Left renal cortex interstitium (tissue), 4 donors: ENCODE measurements at regions not wholly inside any gene's neighbourhood (a gene's known extent, or its start where the extent isn't known, plus 50 kb on each side); places are given as distances from the start of the nearest gene placed in this dataset.

Experiments used
- DNase-seq, 4 donors: peaks; one replicate each; pipeline ENCODE4 v3.0.0-alpha.2; 2013; ENCODE audit warnings: low read depth in 4 of 4, low spot score in 2 of 4, missing footprints in 1 of 4

DNA sequence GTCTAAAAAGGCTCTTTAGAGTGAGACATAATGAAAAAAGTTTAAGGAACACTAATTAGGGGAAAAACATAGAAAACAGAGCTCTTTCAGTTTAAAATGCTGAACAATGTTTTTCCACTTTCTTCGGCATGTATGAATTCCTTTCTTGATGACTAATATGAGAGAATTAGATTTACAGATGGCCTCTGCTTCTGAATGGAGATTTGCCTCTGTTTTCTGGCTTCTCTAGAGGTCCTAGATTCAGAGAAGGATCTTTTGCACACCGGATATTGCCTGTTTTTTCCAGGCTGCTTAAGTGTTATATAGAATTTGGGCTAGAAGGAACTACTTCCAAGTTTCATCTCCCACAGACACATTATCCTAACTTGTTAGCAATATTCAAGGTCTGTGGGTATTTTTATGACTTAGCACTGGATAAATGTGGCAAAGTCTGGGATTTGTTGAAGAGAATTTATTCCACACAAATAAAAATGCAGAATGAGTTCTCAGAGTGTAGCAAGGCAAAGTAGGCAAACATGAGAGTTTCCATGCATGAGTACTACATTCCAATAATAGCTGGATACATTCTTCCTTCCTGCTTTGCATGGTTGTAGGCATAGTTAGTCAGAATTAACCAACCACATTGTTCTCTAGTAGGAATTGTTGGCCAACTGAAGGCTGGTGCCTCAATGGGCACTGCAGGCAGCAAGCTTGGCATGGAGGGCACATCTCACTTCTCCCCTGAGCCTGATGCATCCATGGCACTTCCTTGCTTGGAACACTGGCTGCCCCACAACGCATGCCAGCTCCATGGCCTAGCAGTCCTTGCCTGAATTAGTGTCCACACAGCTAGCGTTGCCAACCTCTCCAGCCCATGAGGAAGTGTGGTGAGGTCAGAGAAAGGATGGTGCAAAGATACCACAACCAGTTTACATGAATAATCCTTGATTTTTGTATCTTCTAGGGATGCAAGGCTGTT, 224.2 kb downstream of the CLIC5 start:
- no peak for DNase-seq

GRCh38 chr6:45789238-45789637, 226.4 kb downstream of the CLIC5 start:
- DNase-seq: no peak

- no peak for DNase-seq
Measured at GRCh38 chr6:45787384-45787783, 228.3 kb downstream of the CLIC5 start.

DNA sequence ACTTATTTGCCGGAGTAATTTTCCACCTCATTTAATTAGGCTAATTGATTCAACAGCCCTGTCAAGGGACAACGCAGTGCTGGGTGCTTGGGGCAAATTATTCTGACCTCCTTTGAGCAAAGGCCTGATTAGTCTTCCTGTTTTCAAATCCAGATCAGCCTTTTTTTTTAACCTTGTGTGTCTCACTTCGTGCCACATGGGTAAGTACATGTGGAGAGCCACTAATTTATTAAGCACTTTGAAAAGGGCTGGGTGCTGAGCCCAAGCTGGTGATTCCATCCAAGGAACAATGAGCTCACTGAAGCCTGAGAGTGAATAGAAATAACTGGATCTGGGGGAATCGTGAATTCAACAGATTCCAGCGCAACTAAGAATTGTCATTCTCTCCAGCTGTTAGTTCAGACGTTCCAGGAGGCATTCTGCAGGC, 229.3 kb downstream of the CLIC5 start:
- no peak for DNase-seq

- no peak for DNase-seq
Measured at GRCh38 chr6:45784250-45784649, 231.4 kb downstream of the CLIC5 start.

GRCh38 chr6:45783716-45784115, 231.9 kb downstream of the CLIC5 start:
- no peak for DNase-seq

DNA sequence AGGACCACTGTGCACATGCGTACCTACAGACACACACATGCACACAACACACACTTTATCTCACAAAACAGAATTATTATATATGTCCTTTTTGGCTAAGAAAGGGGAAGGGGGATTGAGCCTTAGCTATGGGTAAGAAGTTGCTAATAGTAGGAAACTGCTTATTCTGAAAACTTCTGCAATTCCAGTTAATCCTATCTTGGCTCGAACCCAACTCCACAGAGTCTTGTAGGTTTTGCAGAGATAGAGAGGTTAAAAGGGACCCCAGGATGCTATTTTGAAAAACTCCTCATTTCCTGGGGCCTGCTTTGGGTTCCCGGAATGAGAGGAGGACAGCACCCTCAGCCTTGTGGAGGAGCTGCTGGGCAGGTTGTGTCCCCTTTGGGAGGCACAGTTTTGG, 233.8 kb downstream of the CLIC5 start:
- DNase-seq: no peak

- DNase-seq: no peak
Measured at GRCh38 chr6:45780523-45780922, 235.1 kb downstream of the CLIC5 start.

DNA sequence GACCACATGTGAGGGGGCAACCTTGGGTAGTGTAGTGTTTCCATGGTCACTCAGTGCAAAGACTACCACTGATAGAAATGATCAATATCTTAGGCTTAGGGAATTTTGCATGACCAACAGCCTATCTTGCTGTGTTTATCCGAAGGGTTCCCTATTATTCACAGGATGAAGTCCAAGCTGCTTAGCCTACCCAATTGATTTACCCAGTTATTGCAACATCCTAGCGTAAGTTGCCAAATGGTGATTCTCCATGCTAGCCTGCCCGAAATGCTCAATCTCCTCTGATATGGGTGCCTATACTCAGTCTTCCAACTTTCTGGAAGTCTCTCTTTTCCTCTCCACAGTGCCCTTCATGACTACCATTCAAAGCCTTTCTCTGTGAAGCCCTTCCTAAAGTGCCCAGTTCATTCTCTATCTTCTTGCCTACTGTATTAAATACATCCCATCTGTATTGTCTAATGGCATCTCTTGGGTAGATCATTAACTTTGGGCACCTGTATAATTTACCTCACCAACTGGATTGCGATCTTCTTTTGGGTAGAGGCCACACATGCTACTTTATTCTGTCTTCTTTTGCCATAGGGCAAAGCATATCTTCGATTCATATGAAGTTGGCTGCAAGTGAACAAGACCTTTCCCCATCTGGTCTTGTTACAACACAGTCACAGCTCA, 240.5 kb downstream of the CLIC5 start:
- no peak for DNase-seq

DNA sequence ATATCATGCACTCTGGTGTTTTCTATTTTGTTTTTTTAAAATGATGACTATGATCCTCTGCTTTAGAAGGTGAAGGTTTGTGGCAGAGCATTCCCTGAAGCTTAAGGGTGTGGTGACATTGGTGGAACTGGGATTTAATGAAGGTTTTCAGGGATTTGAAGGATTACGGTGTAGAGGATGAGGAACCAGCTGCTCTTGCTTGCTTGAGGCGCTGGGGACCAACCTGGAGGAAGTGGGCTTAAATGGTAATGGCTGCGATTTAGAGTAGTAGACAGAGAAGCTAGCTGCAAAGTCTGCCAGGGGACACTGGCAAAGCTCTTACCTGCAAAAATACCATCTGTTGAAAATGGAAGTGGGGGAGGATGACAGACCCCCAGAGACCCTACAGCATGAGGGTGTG, 241.8 kb downstream of the CLIC5 start:
- no peak for DNase-seq

DNA sequence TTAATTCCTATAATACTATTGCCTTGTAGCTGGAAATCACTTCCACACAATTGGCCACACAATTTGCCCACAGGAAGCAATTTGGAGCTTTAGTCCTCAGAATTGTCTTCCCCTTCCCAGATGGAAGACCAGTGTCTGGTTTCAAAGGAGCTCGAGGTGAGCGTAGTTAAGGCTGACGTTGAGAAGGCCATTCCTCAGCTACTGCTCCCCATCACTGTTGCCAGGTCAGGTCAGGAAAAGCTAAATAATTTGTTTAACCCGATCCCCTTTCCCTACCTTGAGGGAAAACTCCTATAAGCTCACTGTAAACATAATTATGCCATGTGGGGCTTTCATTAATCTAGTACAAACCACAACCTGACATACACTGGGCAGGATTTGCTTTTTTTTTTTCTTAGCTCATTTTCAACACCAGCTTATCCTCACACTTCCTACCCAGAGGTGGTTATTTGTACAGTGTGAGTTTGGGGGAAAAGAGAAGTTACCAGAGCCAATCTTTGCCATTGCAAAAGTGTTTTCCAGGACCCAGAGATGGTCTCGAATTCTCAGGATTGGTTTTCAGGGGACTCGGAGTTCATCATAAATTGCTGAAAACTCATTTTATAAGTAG, 242.7 kb downstream of the CLIC5 start:
- DNase-seq: no peak

DNA sequence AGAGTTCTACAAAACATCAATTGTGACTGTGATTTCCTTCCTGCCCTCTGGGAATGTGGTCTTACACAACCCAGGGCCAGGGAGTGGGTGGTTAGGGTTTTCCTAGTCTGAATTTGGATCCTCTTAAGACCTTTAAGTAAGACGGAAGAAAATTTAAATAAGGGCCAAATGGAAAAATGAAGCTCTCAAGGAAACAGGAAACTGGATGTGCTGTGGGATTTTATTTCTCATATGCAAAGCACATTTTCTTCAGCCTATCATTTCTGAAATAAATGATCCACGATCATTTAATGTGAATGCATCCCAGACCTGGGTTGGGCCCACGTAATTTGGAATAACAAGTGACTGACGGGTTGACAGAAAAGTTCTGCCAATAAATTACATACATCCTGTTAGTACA, 243.6 kb downstream of the CLIC5 start:
- no peak for DNase-seq

GRCh38 chr6:45763281-45763680, 252.4 kb downstream of the CLIC5 start:
- DNase-seq: no peak

- DNase-seq: no peak
Measured at GRCh38 chr6:45759472-45759810, 256.2 kb downstream of the CLIC5 start.

DNA sequence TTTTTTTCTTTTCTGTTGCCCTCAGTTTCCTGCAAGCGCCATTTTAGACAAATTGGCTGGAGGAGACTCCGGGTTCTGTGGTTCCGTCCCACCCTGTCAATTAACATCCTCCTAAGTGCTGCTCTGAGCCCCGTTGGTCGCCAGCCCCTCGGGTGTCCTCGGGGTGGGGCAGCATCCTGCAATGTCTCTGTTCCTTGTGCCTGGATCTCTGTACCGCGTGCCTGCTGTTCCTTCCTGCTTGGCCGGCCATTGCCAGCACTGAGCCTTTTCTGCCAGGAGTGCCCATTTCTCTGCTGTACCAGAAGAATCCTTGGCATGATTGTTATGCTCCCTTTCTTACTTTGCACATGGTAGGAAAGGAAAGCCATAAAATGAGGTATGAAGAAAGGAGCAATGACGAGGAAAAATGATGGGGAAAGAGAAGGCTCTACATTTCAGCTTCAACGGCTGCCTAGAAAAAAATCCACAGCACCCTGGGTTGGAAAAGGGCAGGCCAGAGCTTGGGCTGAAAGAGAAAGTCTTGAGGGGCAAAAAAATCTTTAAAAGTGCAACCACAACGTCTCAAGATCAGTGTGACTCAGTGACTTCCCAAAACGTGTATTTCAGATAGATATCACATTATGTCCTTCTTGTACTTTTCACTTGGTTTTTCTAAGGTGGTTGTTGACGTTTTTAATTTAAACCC, 256.7 kb downstream of the CLIC5 start:
- DNase-seq: no peak

GRCh38 chr6:45757443-45758130, 258.1 kb downstream of the CLIC5 start:
- DNase-seq: no peak

DNA sequence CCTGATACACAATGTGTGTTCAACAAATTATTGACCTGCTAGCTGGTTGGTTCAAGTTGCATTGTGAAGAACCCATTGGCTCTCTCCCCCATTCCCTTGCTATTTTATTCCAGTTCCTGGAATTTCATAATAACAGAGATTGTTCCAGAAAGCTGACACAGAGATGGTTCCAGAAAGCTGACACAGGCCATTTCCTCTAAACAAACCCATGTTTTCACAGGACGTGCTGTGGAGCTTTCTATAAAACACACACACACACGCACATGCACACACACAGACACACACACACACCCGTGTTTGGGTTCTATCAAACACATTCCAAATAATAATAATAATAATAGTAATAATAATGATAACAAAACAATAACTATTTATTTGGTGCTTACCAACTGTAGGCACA, 259.1 kb downstream of the CLIC5 start:
- no peak for DNase-seq

DNA sequence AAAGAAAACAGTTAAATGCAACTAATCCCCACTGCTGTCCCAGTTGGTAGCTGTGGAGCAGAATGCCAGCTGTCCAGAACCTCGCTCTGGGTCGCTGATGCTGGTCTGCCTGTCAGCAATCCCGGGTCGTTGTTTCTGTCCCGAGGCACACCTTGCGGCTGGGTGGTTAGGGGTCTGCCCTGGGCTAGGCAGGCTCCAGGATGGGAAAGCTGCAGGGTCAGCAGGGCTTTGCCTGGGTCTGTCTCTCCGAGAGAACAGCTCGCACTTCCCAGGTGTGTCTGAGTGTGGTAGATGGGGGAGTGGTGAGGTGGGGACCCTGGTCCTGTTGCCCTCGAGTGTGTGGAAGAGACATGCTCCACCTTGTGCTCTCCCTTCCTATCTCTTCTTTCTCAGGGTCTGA, 261.2 kb downstream of the CLIC5 start:
- no peak for DNase-seq

DNA sequence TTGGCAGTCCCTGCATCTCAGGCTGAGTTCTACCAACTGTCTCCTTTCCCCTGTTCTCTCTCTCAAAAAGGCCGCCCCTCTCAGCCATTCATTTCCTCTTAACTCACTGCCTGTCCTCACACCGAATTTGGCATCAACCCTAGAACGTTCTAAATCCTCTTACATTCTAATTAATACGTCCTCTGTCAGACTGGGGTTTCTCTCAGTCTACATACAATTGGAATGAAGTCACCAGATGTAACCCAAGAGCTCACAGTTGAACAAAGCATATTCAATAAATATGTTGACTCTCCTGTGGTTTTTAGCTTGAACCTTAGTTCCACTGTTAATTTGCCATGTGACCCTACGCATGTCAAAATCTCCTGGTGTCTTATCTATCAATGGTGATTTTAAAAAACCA, 269.6 kb downstream of the CLIC5 start:
- no peak for DNase-seq

GRCh38 chr6:45743028-45743615, 272.5 kb downstream of the CLIC5 start:
- DNase-seq: no peak
